Fibroblast of lung (primary cell): ENCODE measurements at regions not wholly inside any gene's neighbourhood (a gene's known extent, or its start where the extent isn't known, plus 50 kb on each side); places are given as distances from the start of the nearest gene placed in this dataset.

Experiments used
- DNase-seq, 2 donors: peaks; one replicate each; pipeline versions ENCODE4 v3.0.0 to v3.0.0-alpha.2; 2010; ENCODE audit warnings: low read depth in 2 of 2
- H2AFZ ChIP-seq: 2 replicates; pipeline ENCODE4 v1.5.1; 2012; ENCODE audit warnings: low read length, control low read depth, inconsistent platforms
- H3K27ac ChIP-seq: 2 replicates; pipeline ENCODE4 v1.5.1; 2011; ENCODE audit warnings: low read length, control low read depth; ENCODE audit not compliant: insufficient read depth
- H3K27me3 ChIP-seq: 2 replicates; pipeline ENCODE4 v1.5.1; 2011; ENCODE audit warnings: mild to moderate bottlenecking, low read length; ENCODE audit not compliant: control insufficient read depth, insufficient read depth
- H3K36me3 ChIP-seq: 2 replicates; pipeline ENCODE4 v1.5.1; 2011; ENCODE audit warnings: low read length; ENCODE audit not compliant: control insufficient read depth, insufficient read depth
- H3K4me1 ChIP-seq: 2 replicates; pipeline ENCODE4 v1.5.1; 2011; ENCODE audit warnings: low read length; ENCODE audit not compliant: control insufficient read depth, insufficient read depth; ENCODE audit errors: extremely low read depth
- H3K4me2 ChIP-seq: 2 replicates; pipeline ENCODE4 v1.5.1; 2011; ENCODE audit warnings: low read length, control low read depth; ENCODE audit not compliant: insufficient read depth; ENCODE audit errors: extremely low read depth
- H3K4me3 ChIP-seq, 4 experiments: fragments of 200-600 bp in 1 of 4; sonication (generic) in 1 of 4; replicated peaks in 1 of 4; 2 replicates each; pipeline ENCODE4 v1.5.1; 2011 to 2016; ENCODE audit warnings: low read length in 4 of 4, low read depth in 3 of 4, mild to moderate bottlenecking in 3 of 4, control low read depth in 2 of 4, inconsistent platforms in 1 of 4, mixed read lengths in 1 of 4; ENCODE audit not compliant: insufficient read depth in 1 of 4; ENCODE audit errors: control extremely low read depth in 1 of 4
- H3K79me2 ChIP-seq: 2 replicates; pipeline ENCODE4 v1.5.1; 2012; ENCODE audit warnings: mild to moderate bottlenecking, low read length, inconsistent platforms; ENCODE audit not compliant: control insufficient read depth, insufficient read depth
- H3K9ac ChIP-seq: 2 replicates; pipeline ENCODE4 v1.5.1; 2011; ENCODE audit warnings: mild to moderate bottlenecking, low read length, control low read depth; ENCODE audit not compliant: insufficient read depth
- H3K9me3 ChIP-seq: 2 replicates; pipeline ENCODE4 v1.5.1; 2012; ENCODE audit warnings: low read depth, low read length; ENCODE audit not compliant: control insufficient read depth, insufficient read depth
- H4K20me1 ChIP-seq: 2 replicates; pipeline ENCODE4 v1.5.1; 2011; ENCODE audit warnings: low read length; ENCODE audit not compliant: control insufficient read depth, insufficient read depth; ENCODE audit errors: extremely low read depth
- CTCF ChIP-seq, 2 donors: IDR thresholded peaks in 1 of 2; conservative IDR thresholded peaks in 1 of 2; 1 replicate in 1 of 2; 2 replicates in 1 of 2; pipeline ENCODE4 v1.5.1; 2011 to 2012; ENCODE audit warnings: low read length in 2 of 2, control low read depth in 1 of 2, inconsistent platforms in 1 of 2, low read depth in 1 of 2, mild to moderate bottlenecking in 1 of 2
- EZH2 ChIP-seq: IDR thresholded peaks from 2 replicates; pipeline ENCODE4 v1.5.1; 2012; ENCODE audit warnings: low read length, control low read depth, mild to moderate bottlenecking; ENCODE audit errors: missing control alignments

DNA sequence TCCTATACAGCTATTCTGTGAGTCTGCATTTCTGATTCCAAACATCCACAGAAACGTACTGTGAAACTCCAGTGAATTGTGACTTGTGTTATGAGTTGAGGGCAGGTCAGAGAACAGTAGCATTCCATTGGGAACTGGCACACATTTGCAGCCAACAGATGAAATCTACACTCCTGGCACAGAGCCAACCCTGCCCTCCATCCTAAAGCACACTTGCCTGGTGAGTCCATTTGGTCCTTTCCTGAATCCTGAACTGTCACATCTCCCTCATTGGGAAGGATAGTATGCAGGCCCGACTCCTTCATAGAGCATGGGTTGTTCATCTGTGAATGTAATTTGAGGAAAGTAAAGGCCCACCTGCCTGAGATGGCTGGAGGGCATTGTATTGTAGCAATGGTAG is 314.3 kb upstream of the RASGRP1 start:
- no peak for TF ChIP-seq EZH2
- H3K4me2 ChIP-seq, result no peak overlapping the region
- H3K4me3 ChIP-seq, result no peak overlapping the region
- no peaks in the 10 kb centered on the region for H3K79me2 ChIP-seq
- no peak overlapping the region for H2AFZ ChIP-seq
- no peak overlapping the region for H3K9ac ChIP-seq
- no peaks in the 10 kb centered on the region for H3K27me3 ChIP-seq
- no peak overlapping the region for H3K27ac ChIP-seq
- no peaks in the 10 kb centered on the region for H3K9me3 ChIP-seq
- H3K4me1 ChIP-seq, result peaks cover 13% of the 10 kb centered on the region
- no peak for DNase-seq
- no peaks in the 10 kb centered on the region for H4K20me1 ChIP-seq
- no peaks in the 10 kb centered on the region for H3K36me3 ChIP-seq

DNA sequence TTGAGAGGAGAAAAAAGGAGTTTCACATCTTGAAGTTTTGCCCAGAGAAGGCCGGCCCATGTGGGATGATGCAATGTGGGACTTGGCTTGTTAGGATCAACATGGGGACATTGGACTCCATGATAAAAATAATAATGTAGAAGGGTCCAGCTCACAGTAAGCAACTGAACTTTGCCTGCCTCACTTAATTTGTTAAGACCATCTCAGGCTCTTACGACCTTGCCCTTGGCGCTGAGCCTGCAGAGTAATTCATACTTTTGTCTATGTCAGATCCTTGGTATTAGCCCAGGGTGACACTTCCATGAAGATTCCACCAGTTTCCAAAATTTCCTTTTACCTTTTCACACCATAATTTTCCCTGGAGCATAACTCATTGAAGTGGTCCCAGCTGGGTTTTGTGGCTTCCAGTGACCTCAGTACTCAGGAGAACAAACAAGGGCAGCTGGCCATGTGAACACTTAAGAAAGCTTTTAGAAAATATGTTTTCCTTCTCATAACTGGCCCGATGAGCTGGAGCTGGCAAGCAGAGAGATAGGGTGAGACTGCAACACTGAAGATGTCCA is 315.4 kb upstream of the RASGRP1 start:
- Histone ChIP-seq H3K27ac (peak overlapping the region; percentile 47), H4K20me1 (no peaks in the 10 kb centered on the region), H3K27me3 (no peaks in the 10 kb centered on the region), H3K9me3 (no peaks in the 10 kb centered on the region), H3K4me2 (no peak overlapping the region), H3K4me1 (peaks cover 16% of the 10 kb centered on the region), H2AFZ (no peak overlapping the region), H3K9ac (no peak overlapping the region), H3K4me3 (no peak overlapping the region), H3K79me2 (no peaks in the 10 kb centered on the region), H3K36me3 (no peaks in the 10 kb centered on the region)
- TF ChIP-seq EZH2 (no peak), CTCF (conservative IDR thresholded peaks at IDR 0.05 in 1 of 2, IDR thresholded peaks at IDR 0.05 in 1 of 2; ENCODE audit: low read depth in 1 of 2, low read length in 2 of 2) (no peak)
- peak; percentile 40 to 75 for DNase-seq

DNA sequence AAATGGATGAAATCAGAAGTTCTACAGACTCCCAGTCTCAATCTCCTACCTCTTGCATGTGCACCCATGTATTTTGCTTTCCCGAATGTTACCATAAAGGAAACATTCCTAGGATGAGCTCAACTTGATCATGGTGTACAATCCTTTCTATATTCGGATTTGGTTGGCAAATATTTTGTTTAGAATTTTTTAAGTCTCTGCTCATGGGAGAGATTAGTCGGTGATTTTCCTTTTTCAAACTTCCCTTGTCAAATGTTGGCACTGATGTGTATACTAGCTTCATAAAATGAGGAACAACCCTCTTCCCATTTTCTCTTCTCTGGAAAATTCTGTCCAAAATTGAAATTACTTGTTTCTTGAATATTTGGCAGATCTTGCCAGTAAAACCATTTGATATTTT is 317.6 kb upstream of the RASGRP1 start:
- H3K27ac ChIP-seq, result no peak overlapping the region
- no peak for DNase-seq
- no peak overlapping the region for H2AFZ ChIP-seq

More for the DNA sequence above, 317.6 kb upstream of the RASGRP1 start:
- TF ChIP-seq CTCF (conservative IDR thresholded peaks at IDR 0.05 in 1 of 2, IDR thresholded peaks at IDR 0.05 in 1 of 2; ENCODE audit: low read depth in 1 of 2, low read length in 2 of 2), result no peak
- no peak for TF ChIP-seq EZH2
- no peaks in the 10 kb centered on the region for H3K79me2 ChIP-seq
- H3K4me2 ChIP-seq, result no peak overlapping the region
- no peak overlapping the region for H3K4me3 ChIP-seq
- no peaks in the 10 kb centered on the region for H3K9me3 ChIP-seq
- no peaks in the 10 kb centered on the region for H3K27me3 ChIP-seq
- H3K9ac ChIP-seq, result no peak overlapping the region
- H3K36me3 ChIP-seq, result no peaks in the 10 kb centered on the region
- H4K20me1 ChIP-seq, result no peaks in the 10 kb centered on the region
- H3K4me1 ChIP-seq, result peaks cover 16% of the 10 kb centered on the region
